Kidney (tissue), 13 donors: ENCODE measurements at regions not wholly inside any gene's neighbourhood (a gene's known extent, or its start where the extent isn't known, plus 50 kb on each side); places are given as distances from the start of the nearest gene placed in this dataset.

Source experiments
- DNase-seq, 5 donors: peaks; one replicate each; pipeline ENCODE4 v3.0.0-alpha.2; 2013 to 2020
- FAIRE-seq: peaks from 2 replicates; lab custom pipeline; 2012; peaks lifted over from hg19 to GRCh38; lab: Jason Lieb, UNC
- H3K27ac ChIP-seq, 2 donors: one replicate each; pipeline ENCODE4 v1.7.0; 2013; ENCODE audit warnings: low read depth in 2 of 2, low read length in 2 of 2, inconsistent platforms in 1 of 2
- H3K27me3 ChIP-seq: one replicate; pipeline ENCODE4 v1.7.1; 2013; ENCODE audit warnings: low read length, inconsistent platforms; ENCODE audit not compliant: control insufficient read depth, insufficient read depth
- H3K36me3 ChIP-seq, 3 donors: one replicate each; pipeline versions ENCODE4 v1.7.0 to v1.7.1; 2013; ENCODE audit warnings: low read length in 3 of 3, control low read depth in 1 of 3, inconsistent platforms in 1 of 3; ENCODE audit not compliant: insufficient read depth in 3 of 3, control insufficient read depth in 2 of 3
- H3K4me1 ChIP-seq, 3 donors: one replicate each; pipeline versions ENCODE4 v1.7.0 to v1.7.1; 2013; ENCODE audit warnings: low read length in 3 of 3, inconsistent platforms in 1 of 3, low read depth in 1 of 3; ENCODE audit not compliant: control insufficient read depth in 2 of 3, insufficient read depth in 2 of 3
- H3K4me3 ChIP-seq, 3 donors: one replicate each; pipeline versions ENCODE4 v1.7.0 to v1.8.1; 2013; ENCODE audit warnings: low read length in 3 of 3, control low read depth in 1 of 3, inconsistent platforms in 1 of 3
- H3K9ac ChIP-seq, 3 donors: one replicate each; pipeline versions ENCODE4 v1.7.0 to v1.7.1; 2013; ENCODE audit warnings: low read length in 3 of 3, control low read depth in 1 of 3, inconsistent platforms in 1 of 3
- H3K9me3 ChIP-seq, 3 donors: one replicate each; pipeline versions ENCODE4 v1.7.0 to v1.7.1; 2013; ENCODE audit warnings: low read length in 3 of 3, control low read depth in 1 of 3, inconsistent platforms in 1 of 3; ENCODE audit not compliant: control insufficient read depth in 2 of 3, insufficient read depth in 1 of 3
- CTCF ChIP-seq: IDR thresholded peaks from 3 replicates; pipeline ENCODE4 v1.5.1; 2012; ENCODE audit warnings: mild to moderate bottlenecking, moderate library complexity, borderline replicate concordance; ENCODE audit not compliant: insufficient read depth; ENCODE audit errors: extremely low read depth
- intact Hi-C: fragments of 100-400 bp; cut with DNase I; formaldehyde crosslinking; loops from one replicate; pipeline ENCODE4 v1.11.1; 2022
- donor health status: control.
- donor health status: control.
- donor health status: control.
- donor health status: control.
- donor health status: control.
- donor health status: DM: yes; HTN: yes; CAD: no.
- donor health status: Normal renal cell carcinoma (clear cell type).

- no peak overlapping the region for H3K4me3 ChIP-seq
- H3K9ac ChIP-seq = no peak overlapping the region
- H3K27me3 ChIP-seq = no peaks in the 10 kb centered on the region
- no peak overlapping the region for H3K27ac ChIP-seq
- no peaks in the 10 kb centered on the region for H3K9me3 ChIP-seq
- no peaks in the 10 kb centered on the region for H3K36me3 ChIP-seq
- no peak for TF ChIP-seq CTCF
- intact Hi-C loops = no loop called here
- FAIRE-seq (no peak), DNase-seq (no peak)
- H3K4me1 ChIP-seq = no peaks in the 10 kb centered on the region
These were observed 923.1 kb downstream of the TBL1XR1 start for GRCh38 chr3:176274161-176274560.

GRCh38 chr3:176262071-176262470 is 935.2 kb downstream of the TBL1XR1 start:
- Histone ChIP-seq H3K9ac (no peak overlapping the region), H3K27me3 (no peaks in the 10 kb centered on the region), H3K27ac (no peak overlapping the region), H3K4me1 (no peaks in the 10 kb centered on the region), H3K4me3 (no peak overlapping the region), H3K9me3 (peaks cover 0 to 4% (median 3%) of the 10 kb centered on the region in 3 donors), H3K36me3 (no peaks in the 10 kb centered on the region)
- TF ChIP-seq CTCF = no peak
- no peak for FAIRE-seq
- DNase-seq = no peak
- intact Hi-C loops = no loop called here

GRCh38 chr3:176247191-176247590 is 950.1 kb downstream of the TBL1XR1 start:
- DNase-seq (no peak), FAIRE-seq (no peak)
- Histone ChIP-seq H3K9me3 (no peaks in the 10 kb centered on the region), H3K36me3 (no peaks in the 10 kb centered on the region), H3K4me1 (no peaks in the 10 kb centered on the region), H3K27ac (no peak overlapping the region), H3K9ac (no peak overlapping the region), H3K27me3 (no peaks in the 10 kb centered on the region), H3K4me3 (no peak overlapping the region)
- intact Hi-C loops = no loop called here
- TF ChIP-seq CTCF = no peak

GRCh38 chr3:176219970-176220369 is 977.3 kb downstream of the TBL1XR1 start:
- DNase-seq (no peak), FAIRE-seq (no peak)
- H3K4me1 ChIP-seq = no peaks in the 10 kb centered on the region
- intact Hi-C loops = no loop called here
- no peaks in the 10 kb centered on the region for H3K36me3 ChIP-seq
- no peaks in the 10 kb centered on the region for H3K9me3 ChIP-seq
- H3K27me3 ChIP-seq = no peaks in the 10 kb centered on the region
- no peak overlapping the region for H3K27ac ChIP-seq
- no peak overlapping the region for H3K4me3 ChIP-seq
- TF ChIP-seq CTCF = no peak
- no peak overlapping the region for H3K9ac ChIP-seq
